BE2C (cell line): ENCODE measurements at regions not wholly inside any gene's neighbourhood (a gene's known extent, or its start where the extent isn't known, plus 50 kb on each side); places are given as distances from the start of the nearest gene placed in this dataset.

ENCODE experiments used
- DNase-seq: peaks from one replicate; pipeline ENCODE4 v3.0.0-alpha.2; 2020
- H3K27me3 ChIP-seq: fragments of 250-450 bp; sonication (Bioruptor Pico); 2 replicates; pipeline ENCODE4 v1.5.1; 2020; ENCODE audit warnings: mild to moderate bottlenecking
- H3K36me3 ChIP-seq: fragments of 250-450 bp; sonication (Bioruptor Pico); 2 replicates; pipeline ENCODE4 v1.5.1; 2020; ENCODE audit warnings: mild to moderate bottlenecking
- H3K4me1 ChIP-seq: fragments of 250-450 bp; sonication (Bioruptor Pico); 2 replicates; pipeline ENCODE4 v1.5.1; 2020
- H3K4me3 ChIP-seq: 2 replicates; pipeline ENCODE4 v1.5.1; 2011; ENCODE audit warnings: low read depth, low read length
- H3K9me3 ChIP-seq: fragments of 250-450 bp; sonication (Bioruptor Pico); 2 replicates; pipeline ENCODE4 v1.5.1; 2020
- CTCF ChIP-seq: IDR thresholded peaks from 2 replicates; pipeline ENCODE4 v1.5.1; 2012; ENCODE audit warnings: mild to moderate bottlenecking, low read depth, low read length

DNA sequence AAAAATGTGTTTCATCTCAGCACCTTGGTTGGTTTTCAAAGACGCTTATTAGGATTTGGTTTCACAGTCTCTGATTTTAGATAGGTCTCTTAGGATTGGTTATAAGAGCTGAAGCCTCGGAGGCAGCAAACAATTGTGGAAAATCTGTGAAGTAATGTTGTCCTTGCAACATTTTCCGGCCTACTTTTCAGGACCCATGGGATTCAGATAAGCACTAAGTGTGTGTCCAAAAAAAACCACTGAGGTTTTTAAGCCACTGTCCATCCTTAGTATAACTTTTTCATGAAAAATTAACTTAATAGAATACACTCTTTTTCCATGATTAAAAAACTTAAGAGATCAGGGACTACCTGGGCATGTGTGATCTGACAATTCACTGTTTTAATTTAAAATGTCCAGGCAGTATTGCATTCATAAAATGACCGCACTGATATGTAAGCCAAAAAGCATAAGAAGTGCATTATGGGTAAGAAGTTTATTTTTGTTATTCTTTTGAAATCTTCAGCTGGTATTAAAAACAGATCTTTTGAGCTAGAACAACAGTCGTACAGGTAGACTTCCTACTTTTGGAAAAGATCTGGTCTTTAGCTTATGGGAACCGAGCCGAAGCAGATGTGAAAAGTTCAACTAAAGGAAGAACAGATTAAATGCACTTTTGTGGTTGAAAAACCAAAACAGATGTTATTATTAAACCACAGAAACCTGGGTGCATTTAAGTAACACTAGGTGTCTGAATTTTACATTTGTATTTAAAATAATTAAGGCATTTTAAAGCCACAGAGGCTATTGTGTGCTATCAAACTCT lies 479.4 kb upstream of the ZEB2 start:
- H3K4me1 ChIP-seq: no peaks in the 10 kb centered on the region
- H3K9me3 ChIP-seq: no peaks in the 10 kb centered on the region
- DNase-seq: no peak
- H3K4me3 ChIP-seq: no peak overlapping the region
- H3K27me3 ChIP-seq: no peaks in the 10 kb centered on the region
- H3K36me3 ChIP-seq: no peaks in the 10 kb centered on the region
- no peak for TF ChIP-seq CTCF

DNA sequence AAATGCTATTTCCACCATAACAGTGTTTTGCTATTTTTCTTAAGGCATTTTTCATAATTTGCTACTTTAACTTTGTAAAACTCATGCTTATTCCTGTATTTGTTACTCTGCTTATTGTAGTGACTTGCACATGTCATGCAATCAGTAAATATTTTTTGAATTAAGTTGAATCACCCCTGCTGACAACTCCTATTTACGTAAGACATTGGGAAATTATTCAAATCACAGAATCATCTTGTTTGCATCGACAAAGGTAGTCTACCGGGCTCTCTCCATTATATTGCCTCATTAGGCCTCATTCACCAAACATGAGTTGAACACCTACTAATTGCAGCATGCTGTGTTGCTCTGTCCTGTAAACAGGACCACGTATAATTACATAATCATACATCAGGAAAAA lies 478.5 kb upstream of the ZEB2 start:
- H3K9me3 ChIP-seq: no peaks in the 10 kb centered on the region
- H3K4me1 ChIP-seq: no peaks in the 10 kb centered on the region
- H3K36me3 ChIP-seq: no peaks in the 10 kb centered on the region
- H3K27me3 ChIP-seq: no peaks in the 10 kb centered on the region
- no peak for DNase-seq
- TF ChIP-seq CTCF: no peak
- no peak overlapping the region for H3K4me3 ChIP-seq

DNA sequence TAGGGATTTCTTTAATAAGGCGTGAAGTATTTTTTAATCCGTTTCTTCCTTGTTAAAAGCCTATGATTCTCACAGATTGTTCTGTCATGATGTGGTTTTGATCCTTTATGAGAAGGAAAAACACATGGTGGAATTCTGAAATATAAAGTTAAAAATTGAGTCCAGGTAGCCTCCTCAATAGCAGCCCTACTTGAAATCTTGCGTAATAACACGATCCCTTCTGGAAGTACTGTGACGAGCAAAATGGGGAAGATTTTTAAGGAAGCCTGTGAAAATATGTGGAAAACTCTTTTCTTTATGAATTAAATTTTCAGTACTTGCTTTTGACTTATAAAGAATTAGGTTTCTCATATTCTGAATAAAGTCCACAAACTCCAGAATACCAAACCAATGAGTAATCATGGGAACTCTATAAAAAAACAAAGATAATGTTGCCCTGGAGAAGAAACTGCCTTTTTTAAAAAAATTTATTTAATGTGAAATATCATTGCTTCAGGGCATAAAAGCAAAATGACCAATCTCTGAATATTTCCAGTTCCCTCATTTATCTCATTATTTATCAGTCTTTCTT lies 476.4 kb upstream of the ZEB2 start:
- no peaks in the 10 kb centered on the region for H3K9me3 ChIP-seq
- H3K4me1 ChIP-seq: no peaks in the 10 kb centered on the region
- H3K36me3 ChIP-seq: no peaks in the 10 kb centered on the region
- no peak overlapping the region for H3K4me3 ChIP-seq
- DNase-seq: no peak
- TF ChIP-seq CTCF: no peak
- no peaks in the 10 kb centered on the region for H3K27me3 ChIP-seq

DNA sequence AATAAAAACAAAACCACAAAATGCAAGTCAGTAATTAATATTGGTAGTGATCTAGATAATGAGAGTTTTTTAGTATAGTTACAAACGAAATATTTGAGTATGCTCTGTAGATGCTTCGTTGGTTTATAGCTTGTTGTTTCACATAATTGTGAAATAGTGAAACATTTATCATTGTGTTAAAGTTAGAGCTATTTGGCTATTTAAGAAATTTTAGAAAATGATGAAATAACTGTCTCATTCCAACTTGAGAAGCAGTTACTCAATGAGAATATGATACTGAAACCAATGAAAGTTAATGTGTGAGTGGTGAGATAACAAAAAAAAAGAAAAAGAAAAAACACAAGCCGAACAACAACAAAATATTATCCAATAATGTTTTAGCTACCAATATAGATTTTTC lies 475.6 kb upstream of the ZEB2 start:
- no peaks in the 10 kb centered on the region for H3K36me3 ChIP-seq
- no peaks in the 10 kb centered on the region for H3K9me3 ChIP-seq
- H3K27me3 ChIP-seq: no peaks in the 10 kb centered on the region
- H3K4me1 ChIP-seq: no peaks in the 10 kb centered on the region
- TF ChIP-seq CTCF: no peak
- DNase-seq: no peak
- H3K4me3 ChIP-seq: no peak overlapping the region

DNA sequence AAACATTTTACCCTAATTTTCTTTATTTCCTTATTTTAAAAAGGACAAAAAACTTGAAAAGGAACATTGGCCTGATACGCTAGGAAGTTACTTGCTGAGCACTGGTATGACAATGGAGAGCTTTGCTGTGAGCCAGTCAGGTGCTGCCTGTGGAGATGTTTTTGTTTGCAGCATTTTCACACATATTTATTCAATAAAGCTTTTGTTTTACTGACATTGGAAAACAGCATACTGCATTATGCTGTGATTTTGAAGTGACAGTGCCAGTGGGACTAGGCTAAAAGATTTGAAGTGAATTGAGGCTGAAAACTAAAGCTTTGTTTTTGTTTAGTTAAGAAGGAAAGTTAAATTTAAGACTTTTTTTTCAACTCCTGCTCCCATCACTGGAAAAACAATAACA lies 470.7 kb upstream of the ZEB2 start:
- Histone ChIP-seq H3K27me3 (no peaks in the 10 kb centered on the region), H3K9me3 (no peaks in the 10 kb centered on the region), H3K4me1 (no peaks in the 10 kb centered on the region), H3K4me3 (no peak overlapping the region), H3K36me3 (no peaks in the 10 kb centered on the region)
- TF ChIP-seq CTCF: no peak
- DNase-seq: no peak

DNA sequence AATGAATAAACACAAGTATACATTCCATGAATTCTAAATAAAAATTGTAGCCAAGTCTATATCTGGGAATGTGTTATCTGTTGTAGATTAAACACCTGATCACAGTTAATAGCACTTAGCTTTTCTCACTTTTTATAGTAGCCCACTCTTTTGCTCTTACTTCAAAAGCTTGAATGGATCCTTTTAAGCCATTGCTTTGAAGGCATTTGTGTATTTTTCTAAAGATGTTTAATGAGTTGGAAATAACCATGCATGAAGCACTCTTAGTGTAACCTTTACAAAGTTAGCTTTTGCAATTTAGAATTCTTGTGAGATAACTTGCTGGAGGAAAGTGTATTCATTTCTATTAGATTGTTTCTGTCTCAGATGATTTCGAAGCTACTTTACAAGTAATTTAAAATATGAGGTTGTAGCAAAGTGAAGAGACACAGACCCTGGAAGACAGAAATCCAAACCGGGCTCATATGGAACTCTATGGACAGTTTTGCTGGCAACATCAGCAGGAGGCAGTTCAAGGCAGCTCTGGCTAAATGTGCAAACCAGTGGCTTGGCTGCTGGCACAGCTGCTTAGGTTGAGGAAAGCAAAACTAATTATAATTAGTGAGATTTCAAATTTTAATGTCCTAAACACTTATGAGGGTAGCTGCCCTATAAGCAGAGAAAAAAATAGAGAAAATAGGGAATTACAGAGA lies 469.8 kb upstream of the ZEB2 start:
- TF ChIP-seq CTCF: no peak
- Histone ChIP-seq H3K4me3 (no peak overlapping the region), H3K27me3 (no peaks in the 10 kb centered on the region), H3K4me1 (no peaks in the 10 kb centered on the region), H3K36me3 (no peaks in the 10 kb centered on the region), H3K9me3 (no peaks in the 10 kb centered on the region)
- DNase-seq: no peak
